Activated naive CD4-positive, alpha-beta T cell (primary cell): ENCODE measurements at regions not wholly inside any gene's neighbourhood (a gene's known extent, or its start where the extent isn't known, plus 50 kb on each side); places are given as distances from the start of the nearest gene placed in this dataset.

Experiments used
- DNase-seq, 4 experiments: peaks; one replicate each; lab custom pipeline; 2025; lab: John Stamatoyannopoulos, UW

- DNase-seq = no peak
Observed at GRCh38 chr13:105047676-105048295, 1487.7 kb downstream of the EFNB2 start.

GRCh38 chr13:105037110-105037509 is 1498.4 kb downstream of the EFNB2 start:
- no peak for DNase-seq

- no peak for DNase-seq
Observed at GRCh38 chr13:105035092-105035491, 1500.4 kb downstream of the EFNB2 start.

- no peak for DNase-seq
Observed at GRCh38 chr13:105033999-105034398, 1501.5 kb downstream of the EFNB2 start.

- no peak for DNase-seq
Observed at GRCh38 chr13:105031306-105031705, 1504.2 kb downstream of the EFNB2 start.

- no peak for DNase-seq
Observed at GRCh38 chr13:105030851-105031250, 1504.6 kb downstream of the EFNB2 start.

GRCh38 chr13:105019073-105019472 is 1516.4 kb downstream of the EFNB2 start:
- no peak for DNase-seq

- no peak for DNase-seq
Observed at GRCh38 chr13:105016266-105016665, 1519.2 kb downstream of the EFNB2 start.

GRCh38 chr13:105008604-105009003 is 1526.9 kb downstream of the EFNB2 start:
- no peak for DNase-seq

GRCh38 chr13:105007166-105007808 is 1528.2 kb downstream of the EFNB2 start:
- DNase-seq = no peak

GRCh38 chr13:104996022-104996421 is 1539.4 kb downstream of the EFNB2 start:
- no peak for DNase-seq

GRCh38 chr13:104993708-104994107 is 1541.8 kb downstream of the EFNB2 start:
- no peak for DNase-seq

GRCh38 chr13:104987621-104988020 is 1547.8 kb downstream of the EFNB2 start:
- no peak for DNase-seq

- no peak for DNase-seq
Observed at GRCh38 chr13:104984296-104984818, 1551.1 kb downstream of the EFNB2 start.

- no peak for DNase-seq
Observed at GRCh38 chr13:104983601-104984000, 1551.9 kb downstream of the EFNB2 start.

- no peak for DNase-seq
Observed at GRCh38 chr13:104980586-104980985, 1554.9 kb downstream of the EFNB2 start.

GRCh38 chr13:104979281-104980030 is 1556.0 kb downstream of the EFNB2 start:
- no peak for DNase-seq

GRCh38 chr13:104976986-104977385 is 1558.5 kb downstream of the EFNB2 start:
- DNase-seq = no peak

- no peak for DNase-seq
Observed at GRCh38 chr13:104975272-104975671, 1560.2 kb downstream of the EFNB2 start.

GRCh38 chr13:104968876-104969275 is 1566.6 kb downstream of the EFNB2 start:
- DNase-seq = no peak

- DNase-seq = no peak
Observed at GRCh38 chr13:104967836-104968630, 1567.4 kb downstream of the EFNB2 start.

- no peak for DNase-seq
Observed at GRCh38 chr13:104967376-104967775, 1568.1 kb downstream of the EFNB2 start.
